Amniotic stem cell (primary cell): ENCODE measurements at regions not wholly inside any gene's neighbourhood (a gene's known extent, or its start where the extent isn't known, plus 50 kb on each side); places are given as distances from the start of the nearest gene placed in this dataset.

Experiments used
- DNase-seq: peaks from one replicate; lab custom pipeline; 2025; lab: John Stamatoyannopoulos, UW

DNA sequence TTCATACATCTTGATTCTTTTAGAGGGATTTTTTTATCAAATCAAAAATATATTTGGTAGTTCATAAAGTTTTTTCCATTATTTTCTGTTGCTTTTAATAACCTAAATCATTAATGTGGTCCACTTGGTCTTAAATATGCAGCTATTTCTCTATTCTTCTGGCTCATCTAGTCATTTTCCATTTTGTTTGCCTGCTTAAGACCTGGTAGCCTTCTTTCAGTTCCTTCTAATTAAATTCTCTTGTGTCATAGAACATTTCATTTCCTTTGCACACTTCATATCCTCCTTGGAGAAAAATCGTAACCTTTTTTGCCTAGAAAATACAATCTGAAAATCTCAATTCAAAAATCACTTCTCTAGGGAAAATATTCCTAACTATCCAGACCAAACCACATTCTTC, 387.0 kb downstream of the LRFN5 start:
- no peak for DNase-seq

GRCh38 chr14:41986700-41987099, 380.0 kb downstream of the LRFN5 start:
- no peak for DNase-seq

GRCh38 chr14:41986083-41986645, 379.5 kb downstream of the LRFN5 start:
- DNase-seq, result no peak

- DNase-seq, result no peak
These were observed 366.5 kb downstream of the LRFN5 start for GRCh38 chr14:41973178-41973577.

DNA sequence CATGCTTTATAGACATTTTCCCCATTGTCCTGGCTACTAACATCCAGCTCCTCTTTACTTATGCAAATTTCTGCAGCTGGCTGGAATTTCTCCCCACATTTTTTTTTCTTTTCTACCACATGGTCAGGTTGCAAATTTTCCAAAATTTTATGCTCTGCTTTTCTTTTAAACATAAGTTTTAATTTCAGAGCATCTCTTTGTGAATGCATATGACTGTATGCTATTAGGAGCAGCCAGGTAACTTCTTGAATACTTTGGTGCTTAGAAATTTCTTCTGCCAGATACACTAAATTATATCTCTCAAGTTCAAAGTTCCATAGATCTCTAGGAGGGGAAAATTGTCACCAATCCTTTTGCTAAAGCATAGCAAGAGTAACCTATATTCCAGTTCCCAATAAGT, 365.9 kb downstream of the LRFN5 start:
- no peak for DNase-seq

GRCh38 chr14:41960281-41960680, 353.6 kb downstream of the LRFN5 start:
- no peak for DNase-seq

DNA sequence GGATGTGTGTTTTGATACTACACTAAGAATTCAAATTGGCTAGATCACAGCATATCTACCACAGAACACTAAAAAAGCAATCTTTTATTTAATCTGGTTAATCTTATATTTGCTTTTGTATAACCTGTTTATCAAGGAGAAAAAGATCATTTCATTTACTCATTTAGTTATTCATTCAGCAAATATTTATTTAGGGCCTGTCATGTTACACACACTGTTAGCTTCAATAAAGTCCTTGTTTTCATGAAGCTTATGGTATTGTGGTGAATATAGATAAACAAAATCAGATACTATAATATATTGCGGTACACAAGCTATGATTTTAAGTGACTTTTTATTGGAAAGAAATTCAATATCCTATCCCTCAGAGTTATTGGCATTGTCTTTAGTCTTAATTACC, 350.8 kb downstream of the LRFN5 start:
- DNase-seq, result no peak
